ENCODE measurements at regions not wholly inside any gene's neighbourhood (a gene's known extent, or its start where the extent isn't known, plus 50 kb on each side); places are given as distances from the start of the nearest gene placed in this dataset.

DNA sequence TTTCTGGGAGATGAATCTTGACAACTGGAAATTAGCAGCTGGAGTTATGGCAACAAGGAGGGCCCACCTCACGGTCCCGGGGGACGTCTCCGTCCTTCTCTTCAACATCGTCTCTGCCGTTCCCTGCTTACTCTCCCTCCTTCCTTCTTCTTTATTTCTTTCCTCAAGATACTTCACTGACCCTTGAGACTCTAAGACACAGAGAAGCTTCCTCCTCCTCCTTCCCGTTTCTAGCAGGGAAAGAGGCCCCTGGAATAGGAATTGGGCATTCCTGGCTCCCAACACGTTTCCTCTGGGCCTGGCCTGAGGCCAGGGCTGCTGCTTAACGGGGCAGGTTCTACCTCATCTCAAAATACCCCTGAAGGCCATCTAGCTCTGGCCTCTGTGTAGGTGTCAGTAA, 189.9 kb upstream of the GMDS start:
- TF ChIP-seq GATA2 (IDR thresholded peaks at IDR 0.05; ENCODE audit: low read depth, low read length), result no peak
- TF ChIP-seq GATA3 (IDR thresholded peaks at IDR 0.05; ENCODE audit: low read depth, low read length), result no peak
